ENCODE measurements at regions not wholly inside any gene's neighbourhood (a gene's known extent, or its start where the extent isn't known, plus 50 kb on each side); places are given as distances from the start of the nearest gene placed in this dataset.

DNA sequence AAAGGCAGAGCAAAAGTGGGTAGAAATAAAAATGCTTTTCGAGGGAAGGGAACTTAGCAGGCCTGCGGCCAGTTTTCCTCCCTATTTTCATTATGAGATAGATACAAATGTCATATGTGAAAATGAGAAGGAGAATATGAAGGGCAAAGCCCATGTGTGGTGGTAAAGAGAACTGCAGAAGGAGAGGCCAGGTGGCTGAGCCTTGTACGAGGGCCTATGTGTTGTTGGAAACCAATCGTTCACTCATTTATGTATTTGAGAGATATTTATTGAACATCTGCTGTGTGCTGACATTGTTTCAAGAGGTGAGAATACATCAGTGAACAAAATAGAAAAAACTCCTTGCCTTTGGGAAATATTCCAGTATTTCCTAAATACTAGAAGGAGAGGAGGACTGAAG lies 147.7 kb downstream of the SH3BGRL2 start:
- peak overlapping the region; percentile 88 for H2AFZ ChIP-seq
- no peak for DNase-seq
- no peak overlapping the region for H3K4me3 ChIP-seq
- WGBS, 2 experiments (ENCODE audit: low coverage in 1 of 2, low lambda C conversion rate in 2 of 2, missing lambda C conversion rate in 2 of 2), result 88% methylated on average over 4 of the region's 4 CpGs
- no peak overlapping the region for H3K9ac ChIP-seq
- H3K79me2 ChIP-seq (ENCODE audit: insufficient read depth), result no peaks in the 10 kb centered on the region
- in situ Hi-C loops (cut with MboI), result no loop called here
- no peak for TF ChIP-seq EZH2 (IDR thresholded peaks at IDR 0.05; ENCODE audit: insufficient read depth, poor library complexity, severe bottlenecking)
- TF ChIP-seq EZH2phosphoT487 (IDR thresholded peaks at IDR 0.05; ENCODE audit: insufficient read depth, low read depth), result no peak
- H3K27me3 ChIP-seq (replicated peaks; ENCODE audit: insufficient read depth), result no peaks in the 10 kb centered on the region
- no peak overlapping the region for H3K27ac ChIP-seq
- no peak overlapping the region for H3K4me2 ChIP-seq (ENCODE audit: unreplicated experiment)
- peaks cover 3% of the 10 kb centered on the region; the same call in 1 of the 2 replicates for H3K4me1 ChIP-seq (ENCODE audit: insufficient read depth)
- no peaks in the 10 kb centered on the region for H3K9me2 ChIP-seq (ENCODE audit: insufficient read depth)
- H4K20me1 ChIP-seq (ENCODE audit: insufficient read depth), result no peaks in the 10 kb centered on the region
- no peaks in the 10 kb centered on the region for H3F3A ChIP-seq (ENCODE audit: insufficient read depth)
- no peaks in the 10 kb centered on the region for H3K36me3 ChIP-seq (ENCODE audit: low read depth)
- H3K9me3 ChIP-seq (ENCODE audit: low read depth), result no peaks in the 10 kb centered on the region

DNA sequence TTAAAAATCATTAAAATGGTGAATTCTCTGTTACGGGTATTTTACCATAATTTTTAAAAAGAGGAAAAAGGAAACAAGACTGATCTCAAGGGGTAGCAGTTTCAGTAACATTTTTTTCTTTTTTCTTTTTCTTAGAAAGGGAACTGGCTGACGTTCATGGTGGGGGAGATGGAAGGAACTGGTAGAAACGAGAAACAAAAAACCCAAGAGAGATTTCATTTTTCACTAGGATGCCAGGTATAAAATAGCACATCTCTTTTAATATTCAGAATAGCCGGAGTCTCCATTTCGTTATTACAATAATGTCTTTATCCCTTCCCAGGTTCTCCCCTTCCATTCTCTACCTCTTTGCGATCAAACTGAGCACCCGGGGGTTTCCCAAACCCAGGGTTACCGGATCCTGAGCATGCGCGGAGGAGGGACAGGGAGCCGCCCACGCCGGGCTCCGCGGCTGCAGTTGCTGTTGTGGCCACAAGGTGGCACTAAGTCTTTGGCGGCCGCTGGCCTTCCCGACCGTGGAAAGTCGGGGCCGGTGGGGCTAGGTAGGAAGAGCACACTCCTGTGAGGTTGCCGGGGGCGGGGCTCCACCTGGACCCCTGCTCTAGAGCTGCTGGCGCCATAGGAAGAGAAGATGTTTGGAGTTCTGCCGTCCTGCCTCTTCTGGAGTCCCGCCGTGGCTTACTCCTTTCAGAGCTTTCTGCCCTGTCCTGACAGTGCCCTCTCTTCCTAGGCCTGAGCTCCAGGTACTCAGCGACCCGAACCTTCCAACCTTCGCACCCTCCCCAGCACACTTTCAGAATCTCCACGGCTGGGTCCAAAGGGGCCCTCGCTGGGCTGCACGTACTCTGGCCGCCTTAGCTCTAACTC lies 146.8 kb downstream of the SH3BGRL2 start:
- H3K9me2 ChIP-seq (ENCODE audit: insufficient read depth), result no peaks in the 10 kb centered on the region
- H2AFZ ChIP-seq, result peak overlapping the region; percentile 88
- no peaks in the 10 kb centered on the region for H3K27me3 ChIP-seq (replicated peaks; ENCODE audit: insufficient read depth)
- in situ Hi-C loops (cut with MboI), result no loop called here
- no peak overlapping the region for H3K27ac ChIP-seq
- H3K9me3 ChIP-seq (ENCODE audit: low read depth), result no peaks in the 10 kb centered on the region
- no peaks in the 10 kb centered on the region for H3K36me3 ChIP-seq (ENCODE audit: low read depth)
- no peaks in the 10 kb centered on the region for H4K20me1 ChIP-seq (ENCODE audit: insufficient read depth)
- H3F3A ChIP-seq (ENCODE audit: insufficient read depth), result no peaks in the 10 kb centered on the region
- H3K79me2 ChIP-seq (ENCODE audit: insufficient read depth), result no peaks in the 10 kb centered on the region
- H3K4me2 ChIP-seq (ENCODE audit: unreplicated experiment), result peak overlapping the region; percentile 90
- peak overlapping the region; percentile 43; the same call in 1 of the 2 replicates for H3K9ac ChIP-seq
- H3K4me1 ChIP-seq (ENCODE audit: insufficient read depth), result peaks cover 3% of the 10 kb centered on the region; the same call in 1 of the 2 replicates
- 18 to 19% methylated on average over 34 of the region's 34 CpGs for WGBS, 2 experiments (ENCODE audit: low coverage in 1 of 2, low lambda C conversion rate in 2 of 2, missing lambda C conversion rate in 2 of 2)
- DNase-seq, result peak; percentile 83
- TF ChIP-seq EZH2phosphoT487 (IDR thresholded peaks at IDR 0.05; ENCODE audit: insufficient read depth, low read depth) (no peak), EZH2 (IDR thresholded peaks at IDR 0.05; ENCODE audit: insufficient read depth, poor library complexity, severe bottlenecking) (no peak)
- H3K4me3 ChIP-seq, result peak overlapping the region; percentile 73

DNA sequence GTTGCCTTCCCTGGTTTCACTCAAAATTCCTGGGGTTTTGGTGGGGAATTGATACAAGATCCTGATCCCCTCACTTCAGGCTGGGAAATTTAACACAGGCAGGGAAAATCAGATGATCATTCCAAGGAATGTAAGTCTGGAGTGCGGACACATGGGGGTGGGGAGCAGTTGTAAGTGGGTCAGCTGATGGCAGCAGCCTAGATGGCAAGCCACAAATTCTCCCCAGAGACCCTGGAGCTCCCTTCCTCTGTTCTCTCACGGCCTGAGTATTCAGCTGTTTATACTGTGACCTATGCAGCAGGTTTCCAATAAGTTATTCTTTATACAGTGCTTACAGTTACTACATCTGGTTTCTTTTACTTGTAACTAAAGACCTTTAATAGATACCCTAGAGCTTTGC lies 144.9 kb downstream of the SH3BGRL2 start:
- H3K36me3 ChIP-seq (ENCODE audit: low read depth), result no peaks in the 10 kb centered on the region

DNA sequence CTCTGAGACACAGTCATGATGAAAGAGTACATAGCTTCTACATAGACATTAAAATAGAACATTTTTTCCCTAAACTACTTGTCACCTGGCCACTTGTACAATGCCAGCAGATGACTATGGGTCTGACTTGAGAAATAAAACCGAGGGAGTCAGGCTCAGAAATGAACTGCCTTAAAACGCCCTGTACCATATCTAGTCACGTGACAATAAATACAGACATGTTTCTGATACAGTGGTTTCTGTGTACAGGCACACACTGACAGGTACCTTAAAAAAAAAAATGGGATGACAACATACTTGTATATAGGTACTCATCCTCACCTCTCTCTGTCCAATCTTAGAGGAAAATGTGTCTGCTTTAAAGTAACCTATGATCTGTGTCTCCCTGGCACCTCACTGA lies 144.1 kb downstream of the SH3BGRL2 start:
- Histone ChIP-seq H3K27me3 (replicated peaks; ENCODE audit: insufficient read depth) (no peaks in the 10 kb centered on the region), H3K4me3 (no peak overlapping the region), H2AFZ (no peak overlapping the region), H3K9me3 (ENCODE audit: low read depth) (no peaks in the 10 kb centered on the region), H3K9me2 (ENCODE audit: insufficient read depth) (no peaks in the 10 kb centered on the region), H3K79me2 (ENCODE audit: insufficient read depth) (no peaks in the 10 kb centered on the region), H3K36me3 (ENCODE audit: low read depth) (no peaks in the 10 kb centered on the region), H4K20me1 (ENCODE audit: insufficient read depth) (no peaks in the 10 kb centered on the region), H3K27ac (no peak overlapping the region), H3K9ac (no peak overlapping the region), H3F3A (ENCODE audit: insufficient read depth) (no peaks in the 10 kb centered on the region), H3K4me1 (ENCODE audit: insufficient read depth) (peaks cover 3% of the 10 kb centered on the region; the same call in 1 of the 2 replicates), H3K4me2 (ENCODE audit: unreplicated experiment) (no peak overlapping the region)
- TF ChIP-seq EZH2 (IDR thresholded peaks at IDR 0.05; ENCODE audit: insufficient read depth, poor library complexity, severe bottlenecking) (no peak), EZH2phosphoT487 (IDR thresholded peaks at IDR 0.05; ENCODE audit: insufficient read depth, low read depth) (no peak)
- in situ Hi-C loops (cut with MboI), result no loop called here
- DNase-seq, result no peak
- 60 to 63% methylated on average over 3 of the region's 3 CpGs for WGBS, 2 experiments (ENCODE audit: low coverage in 1 of 2, low lambda C conversion rate in 2 of 2, missing lambda C conversion rate in 2 of 2)

More for the DNA sequence above, 144.9 kb downstream of the SH3BGRL2 start:
- H3K9me2 ChIP-seq (ENCODE audit: insufficient read depth), result no peaks in the 10 kb centered on the region
- H3K4me1 ChIP-seq (ENCODE audit: insufficient read depth), result peaks cover 3% of the 10 kb centered on the region; the same call in 1 of the 2 replicates
- H3K27ac ChIP-seq, result no peak overlapping the region
- H4K20me1 ChIP-seq (ENCODE audit: insufficient read depth), result no peaks in the 10 kb centered on the region
- no peaks in the 10 kb centered on the region for H3K79me2 ChIP-seq (ENCODE audit: insufficient read depth)
- 34 to 59% methylated on average over 2 of the region's 2 CpGs for WGBS, 2 experiments (ENCODE audit: low coverage in 1 of 2, low lambda C conversion rate in 2 of 2, missing lambda C conversion rate in 2 of 2)
- no peaks in the 10 kb centered on the region for H3F3A ChIP-seq (ENCODE audit: insufficient read depth)
- DNase-seq, result no peak
- in situ Hi-C loops (cut with MboI), result no loop called here
- no peaks in the 10 kb centered on the region for H3K9me3 ChIP-seq (ENCODE audit: low read depth)
- no peaks in the 10 kb centered on the region for H3K27me3 ChIP-seq (replicated peaks; ENCODE audit: insufficient read depth)
- H3K4me2 ChIP-seq (ENCODE audit: unreplicated experiment), result no peak overlapping the region
- TF ChIP-seq EZH2phosphoT487 (IDR thresholded peaks at IDR 0.05; ENCODE audit: insufficient read depth, low read depth), result no peak
- TF ChIP-seq EZH2 (IDR thresholded peaks at IDR 0.05; ENCODE audit: insufficient read depth, poor library complexity, severe bottlenecking), result no peak
- no peak overlapping the region for H2AFZ ChIP-seq
- H3K9ac ChIP-seq, result no peak overlapping the region
- no peak overlapping the region for H3K4me3 ChIP-seq
